HEK293T (cell line): ENCODE measurements at regions not wholly inside any gene's neighbourhood (a gene's known extent, or its start where the extent isn't known, plus 50 kb on each side); places are given as distances from the start of the nearest gene placed in this dataset.

Source experiments
- CTCF ChIA-PET: fragments of 350-600 bp; formaldehyde crosslinking; extraction: SDS; loops from one replicate; lab custom pipeline; 2021; ENCODE audit warnings: antibody characterized with exemption, inconsistent platforms; lab: Yijun Ruan, JAX
- POLR2A ChIA-PET: fragments of 350-600 bp; formaldehyde crosslinking; extraction: SDS; loops from one replicate; lab custom pipeline; 2020; ENCODE audit warnings: antibody characterized with exemption, inconsistent platforms; lab: Yijun Ruan, JAX
- DNase-seq: peaks from one replicate; pipeline ENCODE4 v3.0.0; 2012; ENCODE audit warnings: mixed read lengths; ENCODE audit errors: extremely low spot score
- ARNT ChIP-seq: fragments of 450-650 bp; IDR thresholded peaks from 2 replicates; pipeline ENCODE4 v1.6.1; 2017; ENCODE audit warnings: mild to moderate bottlenecking
- BHLHE40 ChIP-seq: fragments of 450-650 bp; IDR thresholded peaks from 2 replicates; pipeline ENCODE4 v1.6.1; 2016; ENCODE audit warnings: mild to moderate bottlenecking, moderate library complexity, borderline replicate concordance
- CTBP1 ChIP-seq: fragments of 450-650 bp; IDR thresholded peaks from 2 replicates; pipeline ENCODE4 v1.6.1; 2016; ENCODE audit warnings: borderline replicate concordance
- ELF4 ChIP-seq: fragments of 450-650 bp; IDR thresholded peaks from 2 replicates; pipeline ENCODE4 v1.6.1; 2017; ENCODE audit warnings: antibody characterized with exemption
- FOXA1 ChIP-seq: fragments of 450-650 bp; IDR thresholded peaks from 2 replicates; pipeline ENCODE4 v1.6.1; 2016; ENCODE audit warnings: mild to moderate bottlenecking
- FOXK2 ChIP-seq: fragments of 450-650 bp; IDR thresholded peaks from 2 replicates; pipeline ENCODE4 v1.6.1; 2016; ENCODE audit warnings: mild to moderate bottlenecking
- FOXM1 ChIP-seq: fragments of 450-650 bp; IDR thresholded peaks from 2 replicates; pipeline ENCODE4 v1.6.1; 2017; ENCODE audit warnings: mild to moderate bottlenecking, borderline replicate concordance
- HDGF ChIP-seq: fragments of 450-650 bp; IDR thresholded peaks from 2 replicates; pipeline ENCODE4 v1.6.1; 2017; ENCODE audit warnings: antibody characterized with exemption, borderline replicate concordance
- L3MBTL2 ChIP-seq: fragments of 450-650 bp; conservative IDR thresholded peaks from 2 replicates; pipeline ENCODE4 v1.6.1; 2016; ENCODE audit warnings: mild to moderate bottlenecking
- LEF1 ChIP-seq: fragments of 450-650 bp; IDR thresholded peaks from 2 replicates; pipeline ENCODE4 v1.6.1; 2017; ENCODE audit warnings: mild to moderate bottlenecking, borderline replicate concordance
- NFRKB ChIP-seq: fragments of 450-650 bp; IDR thresholded peaks from 2 replicates; pipeline ENCODE4 v1.6.1; 2016; ENCODE audit warnings: mild to moderate bottlenecking, moderate library complexity
- SUZ12 ChIP-seq: fragments of 450-650 bp; IDR thresholded peaks from 2 replicates; pipeline ENCODE4 v1.6.1; 2016; ENCODE audit warnings: mild to moderate bottlenecking
- TARDBP ChIP-seq: fragments of 450-650 bp; IDR thresholded peaks from 2 replicates; pipeline ENCODE4 v1.6.1; 2016
- ZNF384 ChIP-seq: fragments of 450-650 bp; IDR thresholded peaks from 2 replicates; pipeline ENCODE4 v1.6.1; 2016
- TF ChIP-seq, protein P1 (sequence below): fragments of 450-650 bp; IDR thresholded peaks from 2 replicates; pipeline ENCODE4 v1.6.1; 2016

DNA sequence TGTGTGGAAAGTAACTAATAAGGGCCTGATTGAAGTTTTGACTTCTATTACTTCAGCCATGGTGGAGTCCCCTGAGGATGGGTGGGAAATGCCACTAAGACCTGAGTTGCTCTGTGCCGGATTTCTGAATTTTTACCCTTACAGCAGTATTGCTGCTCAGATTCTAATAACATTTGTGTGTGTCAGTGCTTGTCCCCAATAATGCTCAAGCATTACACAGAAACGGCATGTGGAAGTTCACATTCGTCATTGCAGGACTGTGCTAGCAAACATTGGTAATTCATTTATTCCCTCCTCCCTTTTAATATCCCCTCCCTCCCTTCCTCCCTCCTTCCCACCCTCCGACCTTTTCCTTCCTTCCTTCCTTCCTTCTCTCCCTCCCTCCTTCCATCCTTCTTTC lies 484.5 kb upstream of the ONECUT1 start:
- CTCF ChIA-PET, result no interaction called here
- DNase-seq, result no peak
- POLR2A ChIA-PET, result no interaction called here
- TF ChIP-seq, protein P1, sequence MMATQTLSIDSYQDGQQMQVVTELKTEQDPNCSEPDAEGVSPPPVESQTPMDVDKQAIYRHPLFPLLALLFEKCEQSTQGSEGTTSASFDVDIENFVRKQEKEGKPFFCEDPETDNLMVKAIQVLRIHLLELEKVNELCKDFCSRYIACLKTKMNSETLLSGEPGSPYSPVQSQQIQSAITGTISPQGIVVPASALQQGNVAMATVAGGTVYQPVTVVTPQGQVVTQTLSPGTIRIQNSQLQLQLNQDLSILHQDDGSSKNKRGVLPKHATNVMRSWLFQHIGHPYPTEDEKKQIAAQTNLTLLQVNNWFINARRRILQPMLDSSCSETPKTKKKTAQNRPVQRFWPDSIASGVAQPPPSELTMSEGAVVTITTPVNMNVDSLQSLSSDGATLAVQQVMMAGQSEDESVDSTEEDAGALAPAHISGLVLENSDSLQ, result no peak
- TF ChIP-seq HDGF (no peak), FOXK2 (no peak), SUZ12 (no peak), ELF4 (no peak), ZNF384 (no peak)

- ChIA-PET CTCF (no interaction called here), POLR2A (no interaction called here)
- TF ChIP-seq, protein P1, result no peak
- TF ChIP-seq LEF1 (no peak), L3MBTL2 (no peak), ELF4 (no peak), FOXA1 (no peak), BHLHE40 (no peak), NFRKB (no peak), FOXK2 (no peak), CTBP1 (no peak), HDGF (no peak), ARNT (no peak)
- DNase-seq, result no peak
Observed at GRCh38 chr15:53272116-53272515, 482.0 kb upstream of the ONECUT1 start.

- TF ChIP-seq, protein P1, result no peak
- TF ChIP-seq L3MBTL2 (no peak), BHLHE40 (no peak), CTBP1 (no peak), ZNF384 (no peak), FOXK2 (no peak), LEF1 (no peak), NFRKB (no peak)
- ChIA-PET POLR2A (no interaction called here), CTCF (no interaction called here)
- DNase-seq, result no peak
Observed at GRCh38 chr15:53266176-53266575, 476.0 kb upstream of the ONECUT1 start.

DNA sequence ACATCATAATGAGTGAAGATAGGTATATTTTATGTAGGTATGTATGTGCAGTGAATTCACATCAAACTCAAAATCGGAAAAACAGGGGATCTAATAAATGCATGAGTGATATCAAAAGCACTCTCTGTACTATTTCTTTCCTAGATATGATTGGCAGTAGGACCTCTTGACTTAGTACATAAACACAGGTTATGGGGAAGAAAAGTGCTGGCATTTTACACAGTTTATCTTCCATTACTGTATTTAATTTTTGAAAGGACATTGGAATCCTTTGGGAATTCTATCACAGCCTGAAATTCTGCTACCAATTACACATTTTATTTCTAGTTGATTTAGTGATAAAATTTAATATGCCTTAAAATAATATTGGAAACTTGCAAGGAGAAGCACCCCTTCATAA lies 470.5 kb upstream of the ONECUT1 start:
- CTCF ChIA-PET, result no interaction called here

GRCh38 chr15:53256457-53256856 lies 466.3 kb upstream of the ONECUT1 start:
- DNase-seq, result no peak
- ChIA-PET CTCF (no interaction called here), POLR2A (no interaction called here)
- TF ChIP-seq FOXA1, result no peak

More for the DNA sequence above, 470.5 kb upstream of the ONECUT1 start:
- POLR2A ChIA-PET, result no interaction called here
- DNase-seq, result no peak
- no peak for TF ChIP-seq ARNT
- no peak for TF ChIP-seq FOXA1
- TF ChIP-seq L3MBTL2, result no peak

- no peak for DNase-seq
- TF ChIP-seq LEF1, result no peak
- TF ChIP-seq ELF4, result no peak
- TF ChIP-seq FOXA1, result no peak
- no peak for TF ChIP-seq BHLHE40
- TF ChIP-seq, protein P1, result no peak
- no peak for TF ChIP-seq NFRKB
- no peak for TF ChIP-seq ZNF384
- no peak for TF ChIP-seq ARNT
- TF ChIP-seq FOXK2, result no peak
- TF ChIP-seq L3MBTL2, result no peak
- no peak for TF ChIP-seq SUZ12
- no peak for TF ChIP-seq HDGF
- TF ChIP-seq FOXM1, result no peak
- ChIA-PET POLR2A (no interaction called here), CTCF (no interaction called here)
Observed at GRCh38 chr15:53256043-53256442, 465.9 kb upstream of the ONECUT1 start.

DNA sequence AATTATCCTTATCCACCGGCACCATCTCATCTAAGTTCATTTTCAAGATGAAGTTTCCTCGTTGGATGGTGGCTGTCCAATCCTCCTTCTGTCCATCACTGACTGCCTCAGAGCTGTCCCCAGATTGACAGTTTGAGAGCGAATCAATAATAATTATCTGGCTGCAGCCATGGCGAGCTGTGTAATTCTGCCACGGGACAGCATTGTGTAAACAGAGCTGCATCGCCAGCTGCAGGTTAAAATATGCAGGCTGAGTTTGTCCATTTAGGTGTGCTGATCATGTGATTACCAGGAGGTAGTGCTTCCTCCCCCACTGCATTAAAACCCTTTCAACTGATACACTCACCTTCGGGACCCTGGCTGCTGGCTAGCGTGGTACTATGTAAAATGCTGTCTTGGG lies 461.9 kb upstream of the ONECUT1 start:
- no peak for DNase-seq
- TF ChIP-seq TARDBP, result no peak
- TF ChIP-seq, protein P1, result no peak
- TF ChIP-seq ELF4, result no peak
- no peak for TF ChIP-seq NFRKB
- TF ChIP-seq CTBP1, result no peak
- TF ChIP-seq L3MBTL2, result no peak
- TF ChIP-seq FOXK2, result no peak
- no peak for TF ChIP-seq SUZ12
- no peak for TF ChIP-seq HDGF
- no peak for TF ChIP-seq BHLHE40
- TF ChIP-seq LEF1, result no peak
- ChIA-PET CTCF (interaction anchor here (0.5 kb wide), 1 partner anchor 11 kb away, joined by 3 read pairs; no protein-coding TSS in a partner anchor), POLR2A (no interaction called here)
